ENCODE measurements at regions not wholly inside any gene's neighbourhood (a gene's known extent, or its start where the extent isn't known, plus 50 kb on each side); places are given as distances from the start of the nearest gene placed in this dataset.
A peak's percentile ranks its signal among the peaks of the same experiment; 100 is the strongest.
"Not testable (repeated sequence)": the region's sequence is repeated elsewhere in the genome, so short reads cannot be mapped to it uniquely, and the experiment has no call there.

DNA sequence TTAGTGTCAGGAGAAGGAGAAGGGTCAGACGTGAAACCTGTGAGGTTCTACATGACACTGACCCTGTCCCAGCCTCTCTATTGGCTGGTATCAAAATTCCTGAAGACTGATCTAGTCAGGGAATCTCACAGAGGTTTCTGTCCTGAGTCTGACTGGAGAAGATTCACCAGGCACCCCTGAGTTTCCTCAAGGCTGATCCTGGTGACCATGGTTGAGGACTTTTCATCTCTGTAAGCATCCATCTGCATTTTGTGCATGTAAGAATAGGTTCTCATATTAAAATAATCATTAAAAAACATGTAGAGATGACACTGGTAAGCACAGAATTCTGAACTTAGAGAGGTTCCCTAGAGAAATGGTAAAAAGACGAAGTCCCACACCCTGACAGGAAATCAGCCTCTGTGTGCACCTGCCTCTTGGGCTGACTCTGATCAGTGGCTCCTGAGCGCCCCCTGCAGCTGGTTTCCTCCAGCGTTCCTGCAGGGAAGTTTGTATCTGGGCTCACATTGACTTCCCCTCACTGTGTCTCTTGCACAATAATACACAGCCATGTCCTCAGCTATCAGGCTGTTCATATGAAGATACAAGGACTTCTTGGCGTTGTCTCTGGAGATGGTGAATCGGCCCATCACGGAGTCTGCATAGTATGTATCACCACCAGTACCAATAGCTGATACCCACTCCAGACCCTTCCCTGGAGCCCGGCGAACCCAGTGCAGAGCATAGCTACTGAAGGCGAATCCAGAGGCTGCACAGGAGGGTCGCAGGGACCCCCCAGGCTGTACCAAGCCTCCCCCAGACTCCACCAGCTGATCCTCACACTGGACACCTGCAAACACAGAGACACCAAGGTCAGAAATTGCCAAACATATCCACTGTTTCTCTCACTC is 991.9 kb downstream of the TMEM121 start:
- POLR2A ChIA-PET (ENCODE audit: low non-redundant PET): no interaction called here
- Histone ChIP-seq H3K9me3 (ENCODE audit: low read depth, low read length, poor library complexity, severe bottlenecking) (no peaks in the 10 kb centered on the region), H3K27me3 (replicated peaks; ENCODE audit: insufficient read depth, low read depth, low read length, poor library complexity) (no peaks in the 10 kb centered on the region), H3K36me3 (ENCODE audit: insufficient read depth, low read length, poor library complexity, severe bottlenecking) (no peaks in the 10 kb centered on the region), H3K4me3 (ENCODE audit: low read depth, low read length, poor library complexity, severe bottlenecking) (no peak overlapping the region), H3K4me1 (ENCODE audit: insufficient read depth, low read length, poor library complexity, severe bottlenecking) (peaks cover 4% of the 10 kb centered on the region), H3K27ac (ENCODE audit: low read depth, low read length, poor library complexity, severe bottlenecking) (no peak overlapping the region)
- peak; percentile 71 for DNase-seq (ENCODE audit: low spot score)
- no TSS peak for BruUV-seq (replicated peaks)
- intact Hi-C loops (cut with micrococcal nuclease; ENCODE audit: unreplicated experiment): no loop called here
- CTCF ChIA-PET: interaction anchor here (0.6 kb wide), 1 partner anchor 312 kb away, joined by 3 read pairs; no protein-coding TSS in a partner anchor
- TF ChIP-seq EZH2 (IDR thresholded peaks at IDR 0.05; ENCODE audit: borderline replicate concordance, low read depth, low read length, poor library complexity, severe bottlenecking): no peak
- TF ChIP-seq, protein P1, sequence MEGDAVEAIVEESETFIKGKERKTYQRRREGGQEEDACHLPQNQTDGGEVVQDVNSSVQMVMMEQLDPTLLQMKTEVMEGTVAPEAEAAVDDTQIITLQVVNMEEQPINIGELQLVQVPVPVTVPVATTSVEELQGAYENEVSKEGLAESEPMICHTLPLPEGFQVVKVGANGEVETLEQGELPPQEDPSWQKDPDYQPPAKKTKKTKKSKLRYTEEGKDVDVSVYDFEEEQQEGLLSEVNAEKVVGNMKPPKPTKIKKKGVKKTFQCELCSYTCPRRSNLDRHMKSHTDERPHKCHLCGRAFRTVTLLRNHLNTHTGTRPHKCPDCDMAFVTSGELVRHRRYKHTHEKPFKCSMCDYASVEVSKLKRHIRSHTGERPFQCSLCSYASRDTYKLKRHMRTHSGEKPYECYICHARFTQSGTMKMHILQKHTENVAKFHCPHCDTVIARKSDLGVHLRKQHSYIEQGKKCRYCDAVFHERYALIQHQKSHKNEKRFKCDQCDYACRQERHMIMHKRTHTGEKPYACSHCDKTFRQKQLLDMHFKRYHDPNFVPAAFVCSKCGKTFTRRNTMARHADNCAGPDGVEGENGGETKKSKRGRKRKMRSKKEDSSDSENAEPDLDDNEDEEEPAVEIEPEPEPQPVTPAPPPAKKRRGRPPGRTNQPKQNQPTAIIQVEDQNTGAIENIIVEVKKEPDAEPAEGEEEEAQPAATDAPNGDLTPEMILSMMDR (conservative IDR thresholded peaks at IDR 0.05; ENCODE audit: low read depth, low read length): peak; percentile 70

DNA sequence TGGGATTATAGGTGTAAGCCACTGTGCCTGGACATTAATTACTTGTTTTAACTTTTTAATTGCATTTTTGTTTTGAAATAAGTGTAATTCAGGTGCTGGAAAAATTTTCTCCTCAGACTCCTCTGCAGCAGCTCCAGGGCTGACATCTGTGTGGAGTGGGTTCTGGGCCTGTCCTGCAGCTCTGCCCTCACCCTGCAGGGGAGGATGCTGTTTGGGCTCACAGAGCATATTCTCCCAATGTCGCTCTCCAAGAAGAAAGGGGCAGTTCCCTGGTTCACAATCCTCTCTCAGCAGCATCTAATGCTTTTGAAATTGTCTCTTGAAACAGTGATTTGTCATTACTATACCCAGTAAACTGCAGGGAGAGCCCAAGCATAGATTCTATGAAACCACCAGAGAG is 995.7 kb downstream of the TMEM121 start:
- BruUV-seq (replicated peaks); H3K4me3 ChIP-seq (ENCODE audit: low read depth, low read length, poor library complexity, severe bottlenecking); H3K27ac ChIP-seq (ENCODE audit: low read depth, low read length, poor library complexity, severe bottlenecking); H3K4me1 ChIP-seq (ENCODE audit: insufficient read depth, low read length, poor library complexity, severe bottlenecking); intact Hi-C loops (cut with micrococcal nuclease; ENCODE audit: unreplicated experiment); H3K27me3 ChIP-seq (replicated peaks; ENCODE audit: insufficient read depth, low read depth, low read length, poor library complexity); H3K36me3 ChIP-seq (ENCODE audit: insufficient read depth, low read length, poor library complexity, severe bottlenecking); H3K9me3 ChIP-seq (ENCODE audit: low read depth, low read length, poor library complexity, severe bottlenecking); CTCF ChIA-PET; DNase-seq (ENCODE audit: low spot score): not testable (repeated sequence)
- POLR2A ChIA-PET (ENCODE audit: low non-redundant PET): interaction anchor here (0.6 kb wide), 1 partner anchor 12 kb away, joined by 5 read pairs; no protein-coding TSS in a partner anchor

DNA sequence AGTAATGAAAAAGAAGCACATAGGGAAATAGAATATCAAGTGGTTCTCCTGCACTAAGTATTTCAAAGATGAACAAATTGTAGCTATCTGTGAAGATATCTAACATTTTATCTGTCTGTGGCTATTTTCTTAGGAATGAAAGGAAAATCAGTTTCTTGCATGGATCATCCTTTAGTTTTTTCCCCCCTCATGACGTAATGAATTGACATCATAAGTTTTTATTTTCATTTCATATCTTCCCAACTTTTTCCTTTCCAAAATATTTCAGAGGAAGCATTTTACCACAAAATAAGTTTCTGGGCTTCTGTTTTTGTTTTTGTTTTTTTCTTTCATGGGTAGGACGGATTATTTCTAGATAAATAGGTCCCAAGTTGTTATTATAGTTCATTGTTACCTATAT is 996.6 kb downstream of the TMEM121 start:
- Histone ChIP-seq H3K27me3 (replicated peaks; ENCODE audit: insufficient read depth, low read depth, low read length, poor library complexity) (no peaks in the 10 kb centered on the region), H3K27ac (ENCODE audit: low read depth, low read length, poor library complexity, severe bottlenecking) (no peak overlapping the region), H3K4me3 (ENCODE audit: low read depth, low read length, poor library complexity, severe bottlenecking) (no peak overlapping the region), H3K36me3 (ENCODE audit: insufficient read depth, low read length, poor library complexity, severe bottlenecking) (no peaks in the 10 kb centered on the region), H3K4me1 (ENCODE audit: insufficient read depth, low read length, poor library complexity, severe bottlenecking) (peaks cover 4% of the 10 kb centered on the region), H3K9me3 (ENCODE audit: low read depth, low read length, poor library complexity, severe bottlenecking) (peaks cover 8% of the 10 kb centered on the region)
- POLR2A ChIA-PET (ENCODE audit: low non-redundant PET): no interaction called here
- BruUV-seq (replicated peaks): no TSS peak
- TF ChIP-seq, protein P1 (conservative IDR thresholded peaks at IDR 0.05; ENCODE audit: low read depth, low read length): no peak
- no peak for TF ChIP-seq EZH2 (IDR thresholded peaks at IDR 0.05; ENCODE audit: borderline replicate concordance, low read depth, low read length, poor library complexity, severe bottlenecking)
- no peak for DNase-seq (ENCODE audit: low spot score)
- intact Hi-C loops (cut with micrococcal nuclease; ENCODE audit: unreplicated experiment): no loop called here
- CTCF ChIA-PET: no interaction called here

DNA sequence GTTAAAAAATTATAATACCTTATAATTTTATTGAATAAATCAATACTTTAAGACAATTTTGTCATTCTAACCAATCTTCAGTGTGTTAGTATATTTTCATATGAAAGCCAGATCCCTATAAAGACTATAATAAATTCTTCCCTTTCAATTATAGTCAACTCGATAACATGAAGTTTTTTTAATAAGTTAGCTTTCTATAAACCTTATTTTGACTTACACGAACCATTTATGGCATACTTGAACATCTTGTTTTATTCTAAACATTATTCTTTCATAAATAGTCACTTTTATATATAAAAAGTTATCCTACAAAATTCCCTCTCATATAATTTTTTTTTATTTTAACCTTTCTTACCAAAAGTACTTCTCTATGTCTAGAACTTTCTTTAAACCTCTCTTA is 1002.3 kb downstream of the TMEM121 start:
- no peaks in the 10 kb centered on the region for H3K27me3 ChIP-seq (replicated peaks; ENCODE audit: insufficient read depth, low read depth, low read length, poor library complexity)
- DNase-seq (ENCODE audit: low spot score): no peak
- H3K4me1 ChIP-seq (ENCODE audit: insufficient read depth, low read length, poor library complexity, severe bottlenecking): no peaks in the 10 kb centered on the region
- CTCF ChIA-PET: no interaction called here
- no peaks in the 10 kb centered on the region for H3K36me3 ChIP-seq (ENCODE audit: insufficient read depth, low read length, poor library complexity, severe bottlenecking)
- POLR2A ChIA-PET (ENCODE audit: low non-redundant PET): no interaction called here
- H3K4me3 ChIP-seq (ENCODE audit: low read depth, low read length, poor library complexity, severe bottlenecking): no peak overlapping the region
- H3K27ac ChIP-seq (ENCODE audit: low read depth, low read length, poor library complexity, severe bottlenecking): no peak overlapping the region
- TF ChIP-seq, protein P1 (conservative IDR thresholded peaks at IDR 0.05; ENCODE audit: low read depth, low read length): no peak
- BruUV-seq (replicated peaks): no TSS peak
- H3K9me3 ChIP-seq (ENCODE audit: low read depth, low read length, poor library complexity, severe bottlenecking): peaks cover 28% of the 10 kb centered on the region
- intact Hi-C loops (cut with micrococcal nuclease; ENCODE audit: unreplicated experiment): no loop called here
